OCI-LY7 (cell line): ENCODE measurements at regions not wholly inside any gene's neighbourhood (a gene's known extent, or its start where the extent isn't known, plus 50 kb on each side); places are given as distances from the start of the nearest gene placed in this dataset.

Source experiments
- BruUV-seq: library from RNA; stranded (reverse); fragments of 400-500 nt; replicated peaks from 2 replicates; lab custom pipeline; 2021; lab: Mats Ljungman, UMichigan
- CTCF ChIA-PET: fragments of 300-600 bp; sonication (Branson Sonifier 250); formaldehyde crosslinking; loops from one replicate; lab custom pipeline; 2022; ENCODE audit warnings: antibody characterized with exemption; ENCODE audit not compliant: unreplicated experiment; lab: Charles Lee
- POLR2A ChIA-PET: fragments of 300-600 bp; sonication (Branson Sonifier 250); formaldehyde crosslinking; loops from one replicate; lab custom pipeline; 2022; ENCODE audit warnings: antibody characterized with exemption; lab: Charles Lee
- DNase-seq: peaks from one replicate; pipeline ENCODE4 v3.0.0-alpha.2; 2015; ENCODE audit warnings: low spot score
- H2AFZ ChIP-seq: fragments of 200-600 bp; sonication (generic), shearing (Covaris generic); 2 replicates; pipeline ENCODE4 v1.6.1; 2014; ENCODE audit warnings: mild to moderate bottlenecking, antibody characterized with exemption, low read length, moderate library complexity
- H3K27ac ChIP-seq: fragments of 200-600 bp; sonication (generic); 2 replicates; pipeline ENCODE4 v1.5.1; 2014; ENCODE audit warnings: mixed run types, low read depth, mild to moderate bottlenecking, moderate library complexity, low read length, inconsistent platforms; ENCODE audit not compliant: poor library complexity, severe bottlenecking
- H3K36me3 ChIP-seq: fragments of 200-600 bp; sonication (generic); 2 replicates; pipeline ENCODE4 v1.6.1; 2014; ENCODE audit warnings: mild to moderate bottlenecking, antibody characterized with exemption, low read length, moderate library complexity, mixed read lengths; ENCODE audit not compliant: insufficient read depth
- H3K4me1 ChIP-seq: fragments of 200-600 bp; sonication (generic); 2 replicates; pipeline ENCODE4 v1.5.1; 2014; ENCODE audit warnings: mild to moderate bottlenecking, low read length; ENCODE audit not compliant: insufficient read depth, poor library complexity, severe bottlenecking
- H3K4me2 ChIP-seq: fragments of 200-600 bp; sonication (generic); 2 replicates; pipeline ENCODE4 v1.6.1; 2014; ENCODE audit warnings: mild to moderate bottlenecking, low read length
- H3K4me3 ChIP-seq: fragments of 200-600 bp; sonication (generic); 2 replicates; pipeline ENCODE4 v1.5.1; 2014; ENCODE audit warnings: mild to moderate bottlenecking, low read depth, low read length; ENCODE audit not compliant: poor library complexity, severe bottlenecking
- H3K79me2 ChIP-seq: fragments of 200-600 bp; sonication (generic); 2 replicates; pipeline ENCODE4 v1.6.1; 2016; ENCODE audit warnings: low read depth, mild to moderate bottlenecking, low read length, moderate library complexity, mixed read lengths; ENCODE audit not compliant: insufficient read depth
- H3K9me2 ChIP-seq: fragments of 200-600 bp; sonication (generic); 2 replicates; pipeline ENCODE4 v1.6.1; 2016; ENCODE audit warnings: mild to moderate bottlenecking, low read length, mixed read lengths; ENCODE audit not compliant: insufficient read depth
- H3K9me3 ChIP-seq: fragments of 200-600 bp; sonication (generic); 2 replicates; pipeline ENCODE4 v1.6.1; 2014; ENCODE audit warnings: mild to moderate bottlenecking, mixed run types, low read length, mixed read lengths
- H4K20me1 ChIP-seq: fragments of 200-600 bp; sonication (generic); 2 replicates; pipeline ENCODE4 v1.6.1; 2014; ENCODE audit warnings: mild to moderate bottlenecking, antibody characterized with exemption, low read length, moderate library complexity, mixed read lengths; ENCODE audit not compliant: insufficient read depth
- EZH2phosphoT487 ChIP-seq: fragments of 200-600 bp; sonication (generic); IDR thresholded peaks from 2 replicates; pipeline ENCODE4 v1.6.1; 2018; ENCODE audit warnings: low read depth, borderline replicate concordance, mild to moderate bottlenecking, mixed run types, antibody characterized with exemption, low read length, moderate library complexity, mixed read lengths
- intact Hi-C: fragments of 100-400 bp; cut with micrococcal nuclease; formaldehyde crosslinking; loops from one replicate; pipeline ENCODE4 v1.10.0; 2022; ENCODE audit not compliant: unreplicated experiment
- TF ChIP-seq, protein P1 (sequence below): fragments of 200-600 bp; sonication (generic); conservative IDR thresholded peaks from 2 replicates; pipeline ENCODE4 v1.5.1; 2014; ENCODE audit warnings: mild to moderate bottlenecking, antibody characterized with exemption, low read length, moderate library complexity, mixed read lengths

DNA sequence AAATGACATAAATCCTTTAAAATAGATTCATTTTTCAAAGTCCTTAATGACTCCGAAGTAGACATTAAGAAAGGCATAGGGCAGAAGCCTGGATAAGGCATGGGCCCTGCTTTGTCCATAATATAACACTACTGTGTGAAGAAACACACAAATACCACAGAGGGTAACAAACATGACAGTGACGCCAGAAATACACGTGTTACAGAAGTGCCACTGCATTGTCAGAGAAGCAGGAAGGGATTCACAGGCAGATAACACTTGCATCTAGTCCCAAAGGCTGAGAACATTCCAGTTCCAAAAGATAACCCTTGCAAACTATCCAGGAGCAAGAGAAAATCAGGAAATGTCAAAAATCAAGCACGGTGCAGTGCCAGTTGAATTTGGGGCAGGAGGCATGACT, 633.2 kb downstream of the LIG4 start:
- POLR2A ChIA-PET, result no interaction called here
- Histone ChIP-seq H4K20me1 (no peaks in the 10 kb centered on the region), H2AFZ (no peak overlapping the region), H3K4me3 (no peak overlapping the region), H3K4me1 (no peaks in the 10 kb centered on the region), H3K79me2 (no peaks in the 10 kb centered on the region), H3K4me2 (no peak overlapping the region), H3K27ac (no peak overlapping the region), H3K9me3 (no peaks in the 10 kb centered on the region), H3K9me2 (no peaks in the 10 kb centered on the region), H3K36me3 (no peaks in the 10 kb centered on the region)
- no peak for DNase-seq
- TF ChIP-seq, protein P1, sequence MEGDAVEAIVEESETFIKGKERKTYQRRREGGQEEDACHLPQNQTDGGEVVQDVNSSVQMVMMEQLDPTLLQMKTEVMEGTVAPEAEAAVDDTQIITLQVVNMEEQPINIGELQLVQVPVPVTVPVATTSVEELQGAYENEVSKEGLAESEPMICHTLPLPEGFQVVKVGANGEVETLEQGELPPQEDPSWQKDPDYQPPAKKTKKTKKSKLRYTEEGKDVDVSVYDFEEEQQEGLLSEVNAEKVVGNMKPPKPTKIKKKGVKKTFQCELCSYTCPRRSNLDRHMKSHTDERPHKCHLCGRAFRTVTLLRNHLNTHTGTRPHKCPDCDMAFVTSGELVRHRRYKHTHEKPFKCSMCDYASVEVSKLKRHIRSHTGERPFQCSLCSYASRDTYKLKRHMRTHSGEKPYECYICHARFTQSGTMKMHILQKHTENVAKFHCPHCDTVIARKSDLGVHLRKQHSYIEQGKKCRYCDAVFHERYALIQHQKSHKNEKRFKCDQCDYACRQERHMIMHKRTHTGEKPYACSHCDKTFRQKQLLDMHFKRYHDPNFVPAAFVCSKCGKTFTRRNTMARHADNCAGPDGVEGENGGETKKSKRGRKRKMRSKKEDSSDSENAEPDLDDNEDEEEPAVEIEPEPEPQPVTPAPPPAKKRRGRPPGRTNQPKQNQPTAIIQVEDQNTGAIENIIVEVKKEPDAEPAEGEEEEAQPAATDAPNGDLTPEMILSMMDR, result no peak
- no peak for TF ChIP-seq EZH2phosphoT487
- no TSS peak for BruUV-seq
- CTCF ChIA-PET, result no interaction called here
- intact Hi-C loops, result no loop called here

DNA sequence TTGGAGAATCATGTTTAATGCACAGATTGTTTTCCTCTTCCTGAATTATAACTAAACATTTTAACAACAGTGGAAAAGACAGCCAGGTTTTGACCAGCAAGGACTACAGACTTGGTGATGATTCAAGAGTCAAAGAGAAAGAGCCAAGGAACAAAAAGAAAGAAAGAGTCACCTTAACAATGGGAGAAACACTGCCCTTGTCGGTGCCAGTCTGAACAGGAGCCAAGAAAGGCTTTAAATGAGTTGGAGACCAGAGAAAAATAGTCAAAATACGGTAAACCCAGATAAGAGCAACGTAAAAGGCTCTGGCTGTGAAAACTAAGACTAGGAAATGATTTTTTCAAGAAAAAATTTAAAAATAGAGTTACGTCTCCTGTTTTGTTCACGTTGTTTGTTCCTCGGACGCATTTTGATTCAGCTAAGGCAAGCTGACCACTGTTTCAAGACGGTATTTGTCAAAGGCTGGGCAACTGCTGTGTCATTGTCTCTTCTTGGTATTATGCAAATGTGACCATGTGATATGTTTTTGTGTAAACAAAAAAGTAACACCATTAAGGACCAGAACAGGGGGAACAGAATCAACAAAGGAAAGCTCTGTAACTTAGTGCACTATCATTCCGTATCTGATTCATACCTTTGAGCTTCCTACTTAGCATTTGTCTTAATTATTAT, 634.5 kb downstream of the LIG4 start:
- H3K9me2 ChIP-seq, result no peaks in the 10 kb centered on the region
- no peaks in the 10 kb centered on the region for H3K36me3 ChIP-seq
- no TSS peak for BruUV-seq
- no peaks in the 10 kb centered on the region for H3K4me1 ChIP-seq
- TF ChIP-seq, protein P1, result no peak
- no peak for TF ChIP-seq EZH2phosphoT487
- H3K79me2 ChIP-seq, result no peaks in the 10 kb centered on the region
- intact Hi-C loops, result no loop called here
- no peak for DNase-seq
- H3K4me3 ChIP-seq, result no peak overlapping the region
- H4K20me1 ChIP-seq, result no peaks in the 10 kb centered on the region
- no peaks in the 10 kb centered on the region for H3K9me3 ChIP-seq
- ChIA-PET POLR2A (no interaction called here), CTCF (no interaction called here)
- no peak overlapping the region for H3K27ac ChIP-seq
- no peak overlapping the region for H3K4me2 ChIP-seq
- H2AFZ ChIP-seq, result no peak overlapping the region

DNA sequence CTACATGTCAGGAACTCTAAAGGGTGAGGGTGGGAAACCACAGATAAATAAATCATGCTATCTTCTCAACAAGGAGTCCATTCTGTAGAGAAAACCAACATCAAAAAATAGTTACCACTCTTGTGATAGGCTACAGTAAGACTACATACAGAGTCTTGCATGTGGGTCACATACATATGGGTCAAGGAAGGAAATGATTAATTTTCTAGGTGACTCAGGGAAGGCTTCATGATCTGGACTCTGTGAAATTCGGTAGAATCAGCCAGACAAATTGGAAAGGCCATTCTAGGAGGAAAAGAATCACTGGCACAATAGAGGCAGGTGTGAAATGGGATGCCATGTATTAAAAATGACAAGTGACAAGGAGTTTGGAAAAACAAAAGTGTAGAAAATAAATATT, 638.9 kb downstream of the LIG4 start:
- no peak overlapping the region for H2AFZ ChIP-seq
- BruUV-seq, result no TSS peak
- H3K9me3 ChIP-seq, result no peaks in the 10 kb centered on the region
- no peaks in the 10 kb centered on the region for H3K4me1 ChIP-seq
- H3K4me2 ChIP-seq, result no peak overlapping the region
- H3K27ac ChIP-seq, result no peak overlapping the region
- no peak for DNase-seq
- TF ChIP-seq, protein P1, result no peak
- no peak for TF ChIP-seq EZH2phosphoT487
- intact Hi-C loops, result no loop called here
- H4K20me1 ChIP-seq, result no peaks in the 10 kb centered on the region
- ChIA-PET CTCF (no interaction called here), POLR2A (no interaction called here)
- no peak overlapping the region for H3K4me3 ChIP-seq
- H3K36me3 ChIP-seq, result no peaks in the 10 kb centered on the region
- no peaks in the 10 kb centered on the region for H3K9me2 ChIP-seq
- H3K79me2 ChIP-seq, result no peaks in the 10 kb centered on the region
